SK-N-SH (cell line): ENCODE measurements at regions not wholly inside any gene's neighbourhood (a gene's known extent, or its start where the extent isn't known, plus 50 kb on each side); places are given as distances from the start of the nearest gene placed in this dataset.

Experiments
- CTCF ChIA-PET: fragments of 300-600, 350-600 bp; formaldehyde crosslinking; extraction: SDS; loops from one replicate; lab custom pipeline; 2021; lab: Yijun Ruan, JAX
- POLR2A ChIA-PET: fragments of 350-600 bp; sonication (Branson Sonifier 250); formaldehyde crosslinking; extraction: SDS; loops from one replicate; lab custom pipeline; 2020; ENCODE audit warnings: antibody characterized with exemption, inconsistent platforms; lab: Yijun Ruan, JAX
- DNase-seq: peaks from one replicate; pipeline ENCODE4 v3.0.0; 2012
- H2AFZ ChIP-seq: fragments of 200-600 bp; sonication (generic); 2 replicates; pipeline ENCODE4 v1.8.1; 2016; ENCODE audit warnings: antibody characterized with exemption, mild to moderate bottlenecking, low read depth
- H3F3A ChIP-seq: fragments of 200-600 bp; sonication (generic); replicated peaks from 2 replicates; pipeline ENCODE3; 2016; ENCODE audit warnings: antibody characterized with exemption, mild to moderate bottlenecking; ENCODE audit not compliant: insufficient read depth
- H3K27ac ChIP-seq, 2 experiments: fragments of 200-500 bp in 1 of 2; fragments of 200-600 bp in 1 of 2; sonication (Bioruptor generic) in 1 of 2; sonication (generic), shearing (Covaris generic) in 1 of 2; 2 replicates each; pipeline versions ENCODE4 v1.5.1 to v1.6.1; 2014 to 2016; ENCODE audit warnings: low read depth in 2 of 2, inconsistent platforms in 1 of 2, low read length in 1 of 2, mild to moderate bottlenecking in 1 of 2, mixed read lengths in 1 of 2
- H3K27me3 ChIP-seq: fragments of 200-600 bp; sonication (generic), shearing (Covaris generic); 2 replicates; pipeline ENCODE4 v1.6.1; 2016; ENCODE audit warnings: mixed run types; ENCODE audit not compliant: insufficient read depth
- H3K36me3 ChIP-seq, 2 experiments: fragments of 200-500 bp in 1 of 2; fragments of 200-600 bp in 1 of 2; sonication (Bioruptor generic) in 1 of 2; sonication (generic) in 1 of 2; replicated peaks in 1 of 2; 2 replicates each; pipeline versions ENCODE3 to v1.5.1; 2014 to 2016; ENCODE audit warnings: low read length in 1 of 2, mild to moderate bottlenecking in 1 of 2; ENCODE audit not compliant: insufficient read depth in 2 of 2, control insufficient read depth in 1 of 2
- H3K4me1 ChIP-seq, 2 experiments: fragments of 200-500 bp in 1 of 2; fragments of 200-600 bp in 1 of 2; sonication (Bioruptor generic) in 1 of 2; sonication (generic), shearing (Covaris generic) in 1 of 2; 2 replicates each; pipeline versions ENCODE4 v1.5.1 to v1.6.1; 2014 to 2016; ENCODE audit warnings: low read depth in 1 of 2, low read length in 1 of 2, mixed run types in 1 of 2; ENCODE audit not compliant: insufficient read depth in 2 of 2, control insufficient read depth in 1 of 2
- H3K4me2 ChIP-seq: fragments of 200-600 bp; sonication (generic), shearing (Covaris generic); 2 replicates; pipeline ENCODE4 v1.6.1; 2017; ENCODE audit warnings: mixed run types
- H3K4me3 ChIP-seq, 2 experiments: fragments of 200-500 bp in 1 of 2; fragments of 200-600 bp in 1 of 2; sonication (Bioruptor generic) in 1 of 2; sonication (generic), shearing (Covaris generic) in 1 of 2; 2 replicates each; pipeline versions ENCODE4 v1.5.1 to v1.8.1; 2014 to 2016; ENCODE audit warnings: low read depth in 2 of 2, inconsistent platforms in 1 of 2, low read length in 1 of 2, mild to moderate bottlenecking in 1 of 2, mixed read lengths in 1 of 2, moderate library complexity in 1 of 2
- H3K79me2 ChIP-seq: fragments of 200-600 bp; sonication (generic); 2 replicates; pipeline ENCODE4 v1.8.1; 2017; ENCODE audit warnings: mild to moderate bottlenecking; ENCODE audit not compliant: insufficient read depth
- H3K9ac ChIP-seq: fragments of 200-600 bp; sonication (generic); 2 replicates; pipeline ENCODE4 v1.6.1; 2017; ENCODE audit warnings: mixed run types
- H3K9me2 ChIP-seq: fragments of 200-600 bp; sonication (generic); 2 replicates; pipeline ENCODE4 v1.6.1; 2017; ENCODE audit warnings: mixed run types
- H3K9me3 ChIP-seq: fragments of 200-600 bp; sonication (generic); 2 replicates; pipeline ENCODE4 v1.6.1; 2017; ENCODE audit warnings: mixed run types, mild to moderate bottlenecking, moderate library complexity
- H4K20me1 ChIP-seq: fragments of 200-600 bp; sonication (generic); 2 replicates; pipeline ENCODE4 v1.6.1; 2017; ENCODE audit warnings: mild to moderate bottlenecking, mixed run types; ENCODE audit not compliant: insufficient read depth
- FOSL2 ChIP-seq: IDR thresholded peaks from 2 replicates; pipeline ENCODE4 v1.4.0; 2012; ENCODE audit warnings: low read depth, mild to moderate bottlenecking, moderate library complexity, borderline replicate concordance
- FOXJ3 ChIP-seq: sonication (generic); formaldehyde crosslinking; IDR thresholded peaks from 2 replicates; pipeline ENCODE4 v1.5.1; 2020; ENCODE audit warnings: mild to moderate bottlenecking, missing genetic modification reagents
- GABPA ChIP-seq: IDR thresholded peaks from 2 replicates; pipeline ENCODE4 v1.4.0; 2012; ENCODE audit warnings: low read depth, mild to moderate bottlenecking
- JUND ChIP-seq: IDR thresholded peaks from 2 replicates; pipeline ENCODE4 v1.4.0; 2012
- MEF2A ChIP-seq: IDR thresholded peaks from 2 replicates; pipeline ENCODE4 v1.4.0; 2012; ENCODE audit warnings: low read depth, borderline replicate concordance
- NFIC ChIP-seq: IDR thresholded peaks from 2 replicates; pipeline ENCODE4 v1.4.0; 2012; ENCODE audit warnings: borderline replicate concordance
- RCOR1 ChIP-seq: fragments of 150-350 bp; IDR thresholded peaks from 2 replicates; pipeline ENCODE4 v1.6.1; 2017; ENCODE audit warnings: antibody characterized with exemption, low read length
- RFX5 ChIP-seq: IDR thresholded peaks from 2 replicates; pipeline ENCODE4 v1.6.1; 2012; ENCODE audit warnings: mild to moderate bottlenecking, improper control_type of control experiment, low read length
- RXRA ChIP-seq: IDR thresholded peaks from 2 replicates; pipeline ENCODE4 v1.4.0; 2012; ENCODE audit warnings: low read depth, mild to moderate bottlenecking, borderline replicate concordance
- TCF12 ChIP-seq: IDR thresholded peaks from 2 replicates; pipeline ENCODE4 v1.4.0; 2012
- whole genome bisulfite sequencing: methylation state at CpG from one replicate; pipeline ENCODE4 v1.1.6; 2017; ENCODE audit warnings: low lambda C conversion rate; 5-methylcytosine and 5-hydroxymethylcytosine counted together
- TF ChIP-seq, protein P1 (sequence below): fragments of 150-350 bp; IDR thresholded peaks from 2 replicates; pipeline ENCODE4 v1.6.1; 2017; ENCODE audit warnings: antibody characterized with exemption, low read length, low read depth, borderline replicate concordance
- TF ChIP-seq, protein P2 (sequence below): IDR thresholded peaks from 2 replicates; pipeline ENCODE4; 2012
- TF ChIP-seq, protein P3 (sequence below): IDR thresholded peaks from 2 replicates; pipeline ENCODE4 v1.4.0; 2012; ENCODE audit warnings: low read depth, borderline replicate concordance

DNA sequence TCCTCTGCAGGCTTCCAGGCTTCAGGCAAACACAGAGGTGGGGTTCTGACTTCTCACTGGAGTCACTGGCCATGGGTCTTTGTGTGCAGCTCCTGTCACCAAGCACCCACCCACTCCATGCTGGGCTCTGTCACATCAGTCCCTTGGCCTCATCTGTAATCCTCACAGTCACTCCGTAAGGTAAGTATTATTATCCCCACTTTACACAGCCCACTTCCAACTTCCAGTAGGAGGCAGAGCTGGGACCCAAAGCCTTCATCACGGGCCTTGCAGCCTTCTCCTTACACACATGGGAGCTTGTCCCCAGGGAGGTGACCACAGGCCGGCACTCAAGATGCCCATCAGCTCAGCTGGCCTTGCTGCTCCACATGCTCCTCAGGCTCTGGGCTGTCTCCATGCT lies 266.7 kb upstream of the B3GAT1 start:
- Histone ChIP-seq H3K79me2 (no peaks in the 10 kb centered on the region), H3K9me3 (no peaks in the 10 kb centered on the region), H2AFZ (no peak overlapping the region), H3K9ac (no peak overlapping the region), H3K4me1 (no peaks in the 10 kb centered on the region; a peak in 1 of 4 replicates), H3F3A (no peaks in the 10 kb centered on the region), H3K27ac (no peak overlapping the region), H3K27me3 (no peaks in the 10 kb centered on the region), H3K4me3 (no peak overlapping the region), H3K4me2 (no peak overlapping the region), H3K9me2 (no peaks in the 10 kb centered on the region), H4K20me1 (no peaks in the 10 kb centered on the region), H3K36me3 (no peaks in the 10 kb centered on the region)
- ChIA-PET POLR2A (no interaction called here), CTCF (no interaction called here)
- WGBS, result 36% methylated on average over 2 of the region's 3 CpGs
- TF ChIP-seq GABPA, result no peak
- no peak for DNase-seq

DNA sequence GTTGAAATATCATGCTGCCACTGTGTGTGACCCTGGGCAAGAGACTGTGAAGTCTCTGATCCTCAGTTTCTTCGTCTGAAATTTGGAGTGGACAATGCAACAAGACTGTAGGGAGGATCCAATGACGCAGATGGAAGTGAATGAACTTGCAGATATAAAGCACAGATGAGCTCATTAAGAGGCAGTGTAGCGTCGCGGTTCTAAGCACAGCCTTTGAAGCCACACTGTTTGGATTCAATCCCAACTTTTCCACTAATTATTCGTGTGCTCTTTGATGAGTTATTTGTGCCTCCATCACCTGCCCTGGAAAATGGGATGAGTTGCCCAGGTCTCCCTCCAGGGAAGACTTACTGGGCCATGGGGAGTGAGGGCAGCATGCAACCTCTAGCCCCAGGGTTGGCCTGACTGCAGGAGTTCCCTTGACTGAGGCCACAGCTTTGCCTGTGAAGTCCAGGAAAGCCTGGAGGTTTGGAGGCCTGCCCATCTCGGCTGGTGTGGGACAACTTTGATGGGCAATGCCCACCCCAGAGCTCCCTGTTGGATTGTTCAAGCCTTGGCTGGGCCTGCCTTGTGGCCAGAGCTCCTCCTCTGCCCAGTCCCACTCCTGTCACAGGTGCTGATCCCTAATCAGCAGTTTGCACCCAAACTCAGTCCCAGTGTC lies 266.0 kb upstream of the B3GAT1 start:
- CTCF ChIA-PET, result interaction anchor here (1.1 to 1.2 kb wide), 2 partner anchors 9 to 98 kb away, joined by 3 to 4 read pairs; no protein-coding TSS in a partner anchor
- no peak for TF ChIP-seq TCF12
- TF ChIP-seq RXRA, result no peak
- TF ChIP-seq MEF2A, result no peak
- no peak for TF ChIP-seq FOXJ3
- TF ChIP-seq, protein P1, sequence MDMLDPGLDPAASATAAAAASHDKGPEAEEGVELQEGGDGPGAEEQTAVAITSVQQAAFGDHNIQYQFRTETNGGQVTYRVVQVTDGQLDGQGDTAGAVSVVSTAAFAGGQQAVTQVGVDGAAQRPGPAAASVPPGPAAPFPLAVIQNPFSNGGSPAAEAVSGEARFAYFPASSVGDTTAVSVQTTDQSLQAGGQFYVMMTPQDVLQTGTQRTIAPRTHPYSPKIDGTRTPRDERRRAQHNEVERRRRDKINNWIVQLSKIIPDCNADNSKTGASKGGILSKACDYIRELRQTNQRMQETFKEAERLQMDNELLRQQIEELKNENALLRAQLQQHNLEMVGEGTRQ, result no peak
- no peak for TF ChIP-seq RFX5
- no peak for TF ChIP-seq NFIC
- TF ChIP-seq, protein P2, sequence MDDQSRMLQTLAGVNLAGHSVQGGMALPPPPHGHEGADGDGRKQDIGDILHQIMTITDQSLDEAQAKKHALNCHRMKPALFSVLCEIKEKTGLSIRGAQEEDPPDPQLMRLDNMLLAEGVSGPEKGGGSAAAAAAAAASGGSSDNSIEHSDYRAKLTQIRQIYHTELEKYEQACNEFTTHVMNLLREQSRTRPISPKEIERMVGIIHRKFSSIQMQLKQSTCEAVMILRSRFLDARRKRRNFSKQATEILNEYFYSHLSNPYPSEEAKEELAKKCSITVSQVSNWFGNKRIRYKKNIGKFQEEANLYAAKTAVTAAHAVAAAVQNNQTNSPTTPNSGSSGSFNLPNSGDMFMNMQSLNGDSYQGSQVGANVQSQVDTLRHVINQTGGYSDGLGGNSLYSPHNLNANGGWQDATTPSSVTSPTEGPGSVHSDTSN, result no peak
- TF ChIP-seq RCOR1, result no peak
- no peak for TF ChIP-seq JUND
- TF ChIP-seq GABPA, result no peak
- TF ChIP-seq FOSL2, result no peak
- TF ChIP-seq, protein P3, sequence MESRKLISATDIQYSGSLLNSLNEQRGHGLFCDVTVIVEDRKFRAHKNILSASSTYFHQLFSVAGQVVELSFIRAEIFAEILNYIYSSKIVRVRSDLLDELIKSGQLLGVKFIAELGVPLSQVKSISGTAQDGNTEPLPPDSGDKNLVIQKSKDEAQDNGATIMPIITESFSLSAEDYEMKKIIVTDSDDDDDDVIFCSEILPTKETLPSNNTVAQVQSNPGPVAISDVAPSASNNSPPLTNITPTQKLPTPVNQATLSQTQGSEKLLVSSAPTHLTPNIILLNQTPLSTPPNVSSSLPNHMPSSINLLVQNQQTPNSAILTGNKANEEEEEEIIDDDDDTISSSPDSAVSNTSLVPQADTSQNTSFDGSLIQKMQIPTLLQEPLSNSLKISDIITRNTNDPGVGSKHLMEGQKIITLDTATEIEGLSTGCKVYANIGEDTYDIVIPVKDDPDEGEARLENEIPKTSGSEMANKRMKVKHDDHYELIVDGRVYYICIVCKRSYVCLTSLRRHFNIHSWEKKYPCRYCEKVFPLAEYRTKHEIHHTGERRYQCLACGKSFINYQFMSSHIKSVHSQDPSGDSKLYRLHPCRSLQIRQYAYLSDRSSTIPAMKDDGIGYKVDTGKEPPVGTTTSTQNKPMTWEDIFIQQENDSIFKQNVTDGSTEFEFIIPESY, result no peak
- TF ChIP-seq, all 33 proteins: peak for 0
- Histone ChIP-seq H3K9ac (no peak overlapping the region), H3K4me1 (no peaks in the 10 kb centered on the region; a peak in 1 of 4 replicates), H3K79me2 (no peaks in the 10 kb centered on the region), H3F3A (no peaks in the 10 kb centered on the region), H3K4me2 (no peak overlapping the region), H3K9me3 (no peaks in the 10 kb centered on the region), H3K36me3 (no peaks in the 10 kb centered on the region), H3K27ac (no peak overlapping the region), H3K4me3 (no peak overlapping the region), H2AFZ (no peak overlapping the region), H4K20me1 (no peaks in the 10 kb centered on the region), H3K27me3 (no peaks in the 10 kb centered on the region), H3K9me2 (no peaks in the 10 kb centered on the region)
- POLR2A ChIA-PET, result no interaction called here
- WGBS, result 52% methylated on average over 6 of the region's 7 CpGs
- no peak for DNase-seq
